ENCODE measurements at regions not wholly inside any gene's neighbourhood (a gene's known extent, or its start where the extent isn't known, plus 50 kb on each side); places are given as distances from the start of the nearest gene placed in this dataset.

DNA sequence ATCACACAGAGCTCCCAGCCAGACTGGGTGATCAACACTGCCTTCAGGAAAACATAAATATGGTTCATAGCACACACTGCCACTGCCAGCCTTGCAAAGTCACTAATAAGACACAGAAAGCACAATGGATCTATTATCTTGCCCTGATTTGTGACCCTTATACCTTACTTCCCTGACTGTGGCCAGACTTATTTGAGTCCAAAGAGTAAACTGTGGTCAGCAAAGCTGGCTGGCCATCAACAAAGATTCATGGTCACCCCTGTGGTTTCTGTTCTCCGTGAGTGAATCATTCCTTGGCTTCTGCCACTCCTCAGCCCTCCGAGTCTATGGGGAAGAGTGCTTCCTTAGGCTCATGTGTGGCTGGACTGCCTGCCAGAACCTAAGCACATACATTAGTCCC lies 437.7 kb downstream of the RAP2B start:
- TF ChIP-seq, protein P1, sequence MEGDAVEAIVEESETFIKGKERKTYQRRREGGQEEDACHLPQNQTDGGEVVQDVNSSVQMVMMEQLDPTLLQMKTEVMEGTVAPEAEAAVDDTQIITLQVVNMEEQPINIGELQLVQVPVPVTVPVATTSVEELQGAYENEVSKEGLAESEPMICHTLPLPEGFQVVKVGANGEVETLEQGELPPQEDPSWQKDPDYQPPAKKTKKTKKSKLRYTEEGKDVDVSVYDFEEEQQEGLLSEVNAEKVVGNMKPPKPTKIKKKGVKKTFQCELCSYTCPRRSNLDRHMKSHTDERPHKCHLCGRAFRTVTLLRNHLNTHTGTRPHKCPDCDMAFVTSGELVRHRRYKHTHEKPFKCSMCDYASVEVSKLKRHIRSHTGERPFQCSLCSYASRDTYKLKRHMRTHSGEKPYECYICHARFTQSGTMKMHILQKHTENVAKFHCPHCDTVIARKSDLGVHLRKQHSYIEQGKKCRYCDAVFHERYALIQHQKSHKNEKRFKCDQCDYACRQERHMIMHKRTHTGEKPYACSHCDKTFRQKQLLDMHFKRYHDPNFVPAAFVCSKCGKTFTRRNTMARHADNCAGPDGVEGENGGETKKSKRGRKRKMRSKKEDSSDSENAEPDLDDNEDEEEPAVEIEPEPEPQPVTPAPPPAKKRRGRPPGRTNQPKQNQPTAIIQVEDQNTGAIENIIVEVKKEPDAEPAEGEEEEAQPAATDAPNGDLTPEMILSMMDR (optimal IDR thresholded peaks at IDR 0.05 in 1 of 3, IDR thresholded peaks at IDR 0.05 in 1 of 3, conservative IDR thresholded peaks at IDR 0.05 in 1 of 3; ENCODE audit: extremely low read depth in 1 of 3, insufficient read depth in 2 of 3, low read length in 3 of 3): no peak
- no peak for TF ChIP-seq EZH2 (IDR thresholded peaks at IDR 0.05; ENCODE audit: low read length)
